Activated CD8-positive, alpha-beta T cell treated with anti-CD3 and anti-CD28 coated beads for 36 hours (primary cell): ENCODE measurements at regions not wholly inside any gene's neighbourhood (a gene's known extent, or its start where the extent isn't known, plus 50 kb on each side); places are given as distances from the start of the nearest gene placed in this dataset.

Source experiments
- ATAC-seq: fragments of 200-7000 bp; cut with Tn5 transposase; one replicate; pipeline ENCODE4 v1.10.0; 2021; ENCODE audit warnings: mild to moderate bottlenecking, moderate library complexity
- CTCF ChIA-PET: fragments of 350-600 bp; sonication (Branson Sonifier 250); formaldehyde crosslinking; loops from one replicate; lab custom pipeline; 2021; ENCODE audit warnings: antibody characterized with exemption; lab: Charles Lee
- POLR2A ChIA-PET: fragments of 350-600 bp; sonication (Branson Sonifier 250); formaldehyde crosslinking; loops from one replicate; lab custom pipeline; 2021; ENCODE audit warnings: antibody characterized with exemption; lab: Charles Lee
- DNase-seq: peaks from one replicate; pipeline ENCODE4 v3.0.0-alpha.2; 2020
- H3K27ac Mint-ChIP-seq: one replicate; pipeline ENCODE4 v1.8.0; 2021; ENCODE audit warnings: mild to moderate bottlenecking, mixed read lengths
- H3K27me3 Mint-ChIP-seq: one replicate; pipeline ENCODE4 v1.8.0; 2021; ENCODE audit warnings: mixed read lengths
- H3K36me3 Mint-ChIP-seq: one replicate; pipeline ENCODE4 v1.8.0; 2021; ENCODE audit warnings: low read depth, mixed read lengths
- H3K4me1 Mint-ChIP-seq: one replicate; pipeline ENCODE4 v1.8.0; 2021; ENCODE audit warnings: low read depth, mixed read lengths
- H3K4me3 Mint-ChIP-seq: one replicate; pipeline ENCODE4 v1.8.0; 2021; ENCODE audit warnings: mild to moderate bottlenecking, moderate library complexity, mixed read lengths
- H3K9me3 Mint-ChIP-seq: one replicate; pipeline ENCODE4 v1.8.0; 2021; ENCODE audit warnings: mixed read lengths
- CTCF ChIP-seq: fragments of 200-600 bp; IDR thresholded peaks from one replicate; pipeline ENCODE4 v1.8.0; 2022; ENCODE audit warnings: antibody characterized with exemption, mild to moderate bottlenecking
- intact Hi-C: fragments of 100-400 bp; cut with micrococcal nuclease; formaldehyde crosslinking; loops from one replicate; pipeline ENCODE4 v1.10.0; 2022

- Mint-ChIP-seq H3K9me3 (no peaks in the 10 kb centered on the region), H3K36me3 (no peaks in the 10 kb centered on the region), H3K27ac (no peak overlapping the region), H3K4me3 (no peak overlapping the region), H3K4me1 (no peaks in the 10 kb centered on the region), H3K27me3 (peaks cover 2% of the 10 kb centered on the region)
- DNase-seq = no peak
- CTCF ChIA-PET = interaction anchor here (1.1 to 1.4 kb wide), 2 partner anchors 8 to 21 kb away, joined by 3 to 4 read pairs; no protein-coding TSS in a partner anchor
- ATAC-seq = no peak
- POLR2A ChIA-PET = no interaction called here
- intact Hi-C loops = no loop called here
- no peak for TF ChIP-seq CTCF
Observed at GRCh38 chr5:143749581-143750205, 62.3 kb upstream of the HMHB1 start.

- no peaks in the 10 kb centered on the region for H3K9me3 Mint-ChIP-seq
Observed at GRCh38 chr5:143748516-143748915, 63.4 kb upstream of the HMHB1 start.

GRCh38 chr5:143742951-143743350 is 69.0 kb upstream of the HMHB1 start:
- peaks cover 3% of the 10 kb centered on the region for H3K4me1 Mint-ChIP-seq
- no peak for DNase-seq
- ATAC-seq = no peak
- CTCF ChIA-PET = no interaction called here
- H3K9me3 Mint-ChIP-seq = no peaks in the 10 kb centered on the region
- POLR2A ChIA-PET = no interaction called here
- TF ChIP-seq CTCF = no peak
- H3K27ac Mint-ChIP-seq = no peak overlapping the region
- H3K4me3 Mint-ChIP-seq = no peak overlapping the region
- no peaks in the 10 kb centered on the region for H3K36me3 Mint-ChIP-seq
- intact Hi-C loops = no loop called here
- peaks cover 2% of the 10 kb centered on the region for H3K27me3 Mint-ChIP-seq

More at GRCh38 chr5:143748516-143748915, 63.4 kb upstream of the HMHB1 start:
- intact Hi-C loops = no loop called here
- H3K4me3 Mint-ChIP-seq = no peak overlapping the region
- no peaks in the 10 kb centered on the region for H3K4me1 Mint-ChIP-seq
- TF ChIP-seq CTCF = no peak
- DNase-seq = no peak
- CTCF ChIA-PET = interaction anchor here (1.1 kb wide), 1 partner anchor 22 kb away, joined by 3 read pairs; no protein-coding TSS in a partner anchor
- ATAC-seq = no peak
- no peaks in the 10 kb centered on the region for H3K36me3 Mint-ChIP-seq
- POLR2A ChIA-PET = no interaction called here
- H3K27me3 Mint-ChIP-seq = peaks cover 2% of the 10 kb centered on the region
- H3K27ac Mint-ChIP-seq = no peak overlapping the region

GRCh38 chr5:143741421-143741820 is 70.5 kb upstream of the HMHB1 start:
- H3K27me3 Mint-ChIP-seq = peaks cover 2% of the 10 kb centered on the region
- no peak for DNase-seq
- no peak for TF ChIP-seq CTCF
- H3K4me3 Mint-ChIP-seq = no peak overlapping the region
- no peak for ATAC-seq
- intact Hi-C loops = no loop called here
- H3K36me3 Mint-ChIP-seq = no peaks in the 10 kb centered on the region
- peaks cover 3% of the 10 kb centered on the region for H3K4me1 Mint-ChIP-seq
- H3K9me3 Mint-ChIP-seq = no peaks in the 10 kb centered on the region
- ChIA-PET POLR2A (no interaction called here), CTCF (interaction anchor here (0.7 kb wide), 1 partner anchor 199 kb away, joined by 3 read pairs; no protein-coding TSS in a partner anchor)
- no peak overlapping the region for H3K27ac Mint-ChIP-seq

- Mint-ChIP-seq H3K27me3 (peaks cover under 1% of the 10 kb centered on the region), H3K4me3 (no peak overlapping the region), H3K36me3 (no peaks in the 10 kb centered on the region), H3K4me1 (peaks cover 3% of the 10 kb centered on the region), H3K27ac (no peak overlapping the region), H3K9me3 (no peaks in the 10 kb centered on the region)
- ChIA-PET POLR2A (no interaction called here), CTCF (no interaction called here)
- no peak for TF ChIP-seq CTCF
- intact Hi-C loops = no loop called here
- DNase-seq (no peak), ATAC-seq (no peak)
Observed at GRCh38 chr5:143740956-143741355, 71.0 kb upstream of the HMHB1 start.
